Anterior cingulate cortex (tissue), 58 donors: ENCODE measurements at regions not wholly inside any gene's neighbourhood (a gene's known extent, or its start where the extent isn't known, plus 50 kb on each side); places are given as distances from the start of the nearest gene placed in this dataset.
A peak's percentile ranks its signal among the peaks of the same experiment; 100 is the strongest.

ENCODE experiments used
- DNase-seq, 58 donors: peaks; one replicate each; lab custom pipeline; 2025; lab: John Stamatoyannopoulos, UW

GRCh38 chr1:29527314-29528004 lies 291.1 kb downstream of the PTPRU start:
- DNase-seq = no peak

- DNase-seq = no peak
Observed at GRCh38 chr1:29525941-29526340, 289.6 kb downstream of the PTPRU start.

- no peak for DNase-seq
Observed at GRCh38 chr1:29524285-29525065, 288.2 kb downstream of the PTPRU start.

- DNase-seq = no peak
Observed at GRCh38 chr1:29523576-29523975, 287.3 kb downstream of the PTPRU start.

- DNase-seq = no peak
Observed at GRCh38 chr1:29523136-29523535, 286.8 kb downstream of the PTPRU start.

GRCh38 chr1:29521811-29522580 lies 285.7 kb downstream of the PTPRU start:
- no peak for DNase-seq

GRCh38 chr1:29521438-29521715 lies 285.1 kb downstream of the PTPRU start:
- no peak for DNase-seq

- DNase-seq = no peak
Observed at GRCh38 chr1:29520571-29521437, 284.5 kb downstream of the PTPRU start.

- DNase-seq = no peak
Observed at GRCh38 chr1:29519788-29520110, 283.4 kb downstream of the PTPRU start.

- DNase-seq = no peak
Observed at GRCh38 chr1:29519108-29519787, 282.9 kb downstream of the PTPRU start.

GRCh38 chr1:29518183-29518835 lies 282.0 kb downstream of the PTPRU start:
- DNase-seq = no peak

GRCh38 chr1:29517251-29518086 lies 281.1 kb downstream of the PTPRU start:
- no peak for DNase-seq

GRCh38 chr1:29516063-29516820 lies 279.9 kb downstream of the PTPRU start:
- no peak for DNase-seq

- DNase-seq = no peak
Observed at GRCh38 chr1:29515170-29515955, 279.0 kb downstream of the PTPRU start.

- no peak for DNase-seq
Observed at GRCh38 chr1:29514361-29515169, 278.2 kb downstream of the PTPRU start.

GRCh38 chr1:29513357-29513756 lies 277.0 kb downstream of the PTPRU start:
- DNase-seq = peak in 15 of 58 donors; percentile 2 to 33 (median 9)
